Suppressor macrophage treated with lipopolysaccharide for 1 hour (primary cell): ENCODE measurements at regions not wholly inside any gene's neighbourhood (a gene's known extent, or its start where the extent isn't known, plus 50 kb on each side); places are given as distances from the start of the nearest gene placed in this dataset.
"Not testable (repeated sequence)": the region's sequence is repeated elsewhere in the genome, so short reads cannot be mapped to it uniquely, and the experiment has no call there.

Experiments
- DNase-seq, 3 donors: peaks; one replicate each; pipeline ENCODE4 v3.0.0-alpha.2; 2020 to 2022

- DNase-seq, result peak; percentile 7 to 45 (median 34)
These were observed 143.8 kb upstream of the PCLO start for GRCh38 chr7:83306502-83306901.

- no peak for DNase-seq
These were observed 142.3 kb upstream of the PCLO start for GRCh38 chr7:83305027-83305426.

- no peak for DNase-seq
These were observed 138.7 kb upstream of the PCLO start for GRCh38 chr7:83301416-83301815.

GRCh38 chr7:83290211-83290610 is 127.5 kb upstream of the PCLO start:
- DNase-seq, result no peak

GRCh38 chr7:83289419-83289993 is 126.8 kb upstream of the PCLO start:
- no peak for DNase-seq

- no peak for DNase-seq
These were observed 118.0 kb upstream of the PCLO start for GRCh38 chr7:83280671-83281070.

- no peak for DNase-seq
These were observed 113.6 kb upstream of the PCLO start for GRCh38 chr7:83276250-83276649.

GRCh38 chr7:83273699-83274098 is 111.0 kb upstream of the PCLO start:
- DNase-seq, result no peak

GRCh38 chr7:83271212-83272099 is 108.8 kb upstream of the PCLO start:
- DNase-seq, result no peak

- DNase-seq, result no peak
These were observed 107.7 kb upstream of the PCLO start for GRCh38 chr7:83270407-83270806.

- DNase-seq, result no peak
These were observed 104.5 kb upstream of the PCLO start for GRCh38 chr7:83267141-83267631.

- DNase-seq, result not testable (repeated sequence)
These were observed 100.9 kb upstream of the PCLO start for GRCh38 chr7:83263442-83264034.

- DNase-seq, result no peak
These were observed 96.4 kb upstream of the PCLO start for GRCh38 chr7:83259064-83259463.

- DNase-seq, result no peak
These were observed 85.3 kb upstream of the PCLO start for GRCh38 chr7:83248000-83248399.

GRCh38 chr7:83219231-83219630 is 56.5 kb upstream of the PCLO start:
- DNase-seq, result not testable (repeated sequence)

GRCh38 chr7:83212883-83213282 is 50.2 kb upstream of the PCLO start:
- no peak for DNase-seq
